ENCODE measurements at regions not wholly inside any gene's neighbourhood (a gene's known extent, or its start where the extent isn't known, plus 50 kb on each side); places are given as distances from the start of the nearest gene placed in this dataset.

GRCh38 chr10:108490944-108491343 is 1326.4 kb upstream of the SORCS1 start:
- Histone ChIP-seq H3K4me3 (ENCODE audit: insufficient read depth, low read length, poor library complexity, severe bottlenecking) (no peak overlapping the region), H3K9me2 (replicated peaks; ENCODE audit: insufficient read depth, low read length) (no peaks in the 10 kb centered on the region), H3K27me3 (ENCODE audit: low read length) (no peaks in the 10 kb centered on the region), H3F3A (ENCODE audit: insufficient read depth) (no peaks in the 10 kb centered on the region), H3K36me3 (ENCODE audit: low read length) (no peaks in the 10 kb centered on the region), H3K79me2 (ENCODE audit: insufficient read depth, low read length) (no peaks in the 10 kb centered on the region), H3K4me2 (ENCODE audit: low read depth, low read length, poor library complexity, severe bottlenecking) (no peak overlapping the region), H2AFZ (ENCODE audit: low read depth, low read length, severe bottlenecking) (no peak overlapping the region), H4K20me1 (ENCODE audit: low read depth, low read length) (no peaks in the 10 kb centered on the region), H3K9me3 (ENCODE audit: insufficient read depth, low read length) (no peaks in the 10 kb centered on the region), H3K9ac (ENCODE audit: low read length) (no peak overlapping the region), H3K27ac (ENCODE audit: low read depth, low read length) (no peak overlapping the region)
- no peak for TF ChIP-seq EZH2phosphoT487 (conservative IDR thresholded peaks at IDR 0.05; ENCODE audit: low read length)
- TF ChIP-seq CTCF (IDR thresholded peaks at IDR 0.05; ENCODE audit: insufficient read depth, low read length, poor library complexity, severe bottlenecking), result no peak

- no peak for TF ChIP-seq EZH2phosphoT487 (conservative IDR thresholded peaks at IDR 0.05; ENCODE audit: low read length)
- TF ChIP-seq CTCF (IDR thresholded peaks at IDR 0.05; ENCODE audit: insufficient read depth, low read length, poor library complexity, severe bottlenecking), result no peak
- no peaks in the 10 kb centered on the region for H3K9me3 ChIP-seq (ENCODE audit: insufficient read depth, low read length)
Observed at GRCh38 chr10:108471420-108471819, 1306.9 kb upstream of the SORCS1 start.

GRCh38 chr10:108469940-108470339 is 1305.4 kb upstream of the SORCS1 start:
- Histone ChIP-seq H3K27ac (ENCODE audit: low read depth, low read length) (no peak overlapping the region), H4K20me1 (ENCODE audit: low read depth, low read length) (no peaks in the 10 kb centered on the region), H3K9me3 (ENCODE audit: insufficient read depth, low read length) (no peaks in the 10 kb centered on the region), H3K9me2 (replicated peaks; ENCODE audit: insufficient read depth, low read length) (no peaks in the 10 kb centered on the region), H3K79me2 (ENCODE audit: insufficient read depth, low read length) (no peaks in the 10 kb centered on the region), H3F3A (ENCODE audit: insufficient read depth) (no peaks in the 10 kb centered on the region), H2AFZ (ENCODE audit: low read depth, low read length, severe bottlenecking) (no peak overlapping the region), H3K4me3 (ENCODE audit: insufficient read depth, low read length, poor library complexity, severe bottlenecking) (no peak overlapping the region), H3K9ac (ENCODE audit: low read length) (no peak overlapping the region), H3K4me2 (ENCODE audit: low read depth, low read length, poor library complexity, severe bottlenecking) (no peak overlapping the region), H3K36me3 (ENCODE audit: low read length) (no peaks in the 10 kb centered on the region), H3K27me3 (ENCODE audit: low read length) (no peaks in the 10 kb centered on the region)
- no peak for TF ChIP-seq EZH2phosphoT487 (conservative IDR thresholded peaks at IDR 0.05; ENCODE audit: low read length)
- TF ChIP-seq CTCF (IDR thresholded peaks at IDR 0.05; ENCODE audit: insufficient read depth, low read length, poor library complexity, severe bottlenecking), result no peak

More at GRCh38 chr10:108471420-108471819, 1306.9 kb upstream of the SORCS1 start:
- no peaks in the 10 kb centered on the region for H3K79me2 ChIP-seq (ENCODE audit: insufficient read depth, low read length)
- no peaks in the 10 kb centered on the region for H3K9me2 ChIP-seq (replicated peaks; ENCODE audit: insufficient read depth, low read length)
- no peaks in the 10 kb centered on the region for H3K36me3 ChIP-seq (ENCODE audit: low read length)
- H3K27me3 ChIP-seq (ENCODE audit: low read length), result no peaks in the 10 kb centered on the region
- H3K4me2 ChIP-seq (ENCODE audit: low read depth, low read length, poor library complexity, severe bottlenecking), result no peak overlapping the region
- H4K20me1 ChIP-seq (ENCODE audit: low read depth, low read length), result no peaks in the 10 kb centered on the region
- H3K27ac ChIP-seq (ENCODE audit: low read depth, low read length), result no peak overlapping the region
- no peak overlapping the region for H3K9ac ChIP-seq (ENCODE audit: low read length)
- H2AFZ ChIP-seq (ENCODE audit: low read depth, low read length, severe bottlenecking), result no peak overlapping the region
- H3F3A ChIP-seq (ENCODE audit: insufficient read depth), result no peaks in the 10 kb centered on the region
- no peak overlapping the region for H3K4me3 ChIP-seq (ENCODE audit: insufficient read depth, low read length, poor library complexity, severe bottlenecking)
